T-helper 1 cell treated with Interleukin-12 subunit alpha and Interleukin-12 subunit beta and Interleukin-4 antibody, amounts not matched to agents 30 μg/mL and 1 μg/mL, for 36 hours (primary cell): ENCODE measurements at regions not wholly inside any gene's neighbourhood (a gene's known extent, or its start where the extent isn't known, plus 50 kb on each side); places are given as distances from the start of the nearest gene placed in this dataset.

ENCODE experiments used
- H3K27ac Mint-ChIP-seq: one replicate; pipeline ENCODE4 v1.8.0; 2021; ENCODE audit warnings: mild to moderate bottlenecking, mixed read lengths
- H3K27me3 Mint-ChIP-seq: one replicate; pipeline ENCODE4 v1.8.0; 2021; ENCODE audit warnings: low read depth, mixed read lengths
- H3K36me3 Mint-ChIP-seq: one replicate; pipeline ENCODE4 v1.8.0; 2021; ENCODE audit warnings: low read depth, mixed read lengths
- H3K4me1 Mint-ChIP-seq: one replicate; pipeline ENCODE4 v1.8.0; 2021; ENCODE audit warnings: low read depth, mixed read lengths
- H3K4me3 Mint-ChIP-seq: one replicate; pipeline ENCODE4 v1.8.0; 2021; ENCODE audit warnings: mild to moderate bottlenecking, moderate library complexity, mixed read lengths
- H3K9me3 Mint-ChIP-seq: one replicate; pipeline ENCODE4 v1.8.0; 2021; ENCODE audit warnings: mixed read lengths

DNA sequence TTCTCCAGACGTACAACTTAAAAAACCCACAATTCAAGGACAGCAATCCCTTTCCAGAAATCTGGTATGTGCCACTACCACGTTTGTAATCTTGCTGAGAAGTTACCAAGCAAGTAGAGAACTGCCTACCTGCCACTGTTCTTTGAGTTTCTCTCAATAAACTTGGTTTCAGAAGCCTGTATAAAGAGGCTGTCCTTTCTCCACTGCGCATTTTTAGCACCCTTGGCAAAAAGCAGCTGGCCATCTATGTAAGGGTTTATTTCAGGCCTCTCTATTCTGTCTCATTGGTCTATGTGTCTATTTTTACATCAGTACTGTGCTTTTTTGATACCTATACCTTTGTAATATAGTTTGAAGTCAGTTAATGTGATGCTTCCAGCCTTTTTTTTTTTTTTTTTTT lies 665.1 kb upstream of the BRINP3 start:
- Mint-ChIP-seq H3K4me1 (no peaks in the 10 kb centered on the region), H3K36me3 (no peaks in the 10 kb centered on the region), H3K4me3 (no peak overlapping the region), H3K27me3 (no peaks in the 10 kb centered on the region), H3K27ac (no peak overlapping the region), H3K9me3 (peaks cover 3% of the 10 kb centered on the region)

- H3K9me3 Mint-ChIP-seq: peaks cover 7% of the 10 kb centered on the region
- H3K27me3 Mint-ChIP-seq: no peaks in the 10 kb centered on the region
- H3K4me3 Mint-ChIP-seq: no peak overlapping the region
- no peaks in the 10 kb centered on the region for H3K36me3 Mint-ChIP-seq
- no peaks in the 10 kb centered on the region for H3K4me1 Mint-ChIP-seq
- no peak overlapping the region for H3K27ac Mint-ChIP-seq
Measured at GRCh38 chr1:191145834-191146233, 668.2 kb upstream of the BRINP3 start.

GRCh38 chr1:191151321-191151807 lies 673.7 kb upstream of the BRINP3 start:
- Mint-ChIP-seq H3K27me3 (no peaks in the 10 kb centered on the region), H3K36me3 (no peaks in the 10 kb centered on the region), H3K4me3 (no peak overlapping the region), H3K27ac (no peak overlapping the region), H3K4me1 (no peaks in the 10 kb centered on the region), H3K9me3 (peaks cover 6% of the 10 kb centered on the region)

DNA sequence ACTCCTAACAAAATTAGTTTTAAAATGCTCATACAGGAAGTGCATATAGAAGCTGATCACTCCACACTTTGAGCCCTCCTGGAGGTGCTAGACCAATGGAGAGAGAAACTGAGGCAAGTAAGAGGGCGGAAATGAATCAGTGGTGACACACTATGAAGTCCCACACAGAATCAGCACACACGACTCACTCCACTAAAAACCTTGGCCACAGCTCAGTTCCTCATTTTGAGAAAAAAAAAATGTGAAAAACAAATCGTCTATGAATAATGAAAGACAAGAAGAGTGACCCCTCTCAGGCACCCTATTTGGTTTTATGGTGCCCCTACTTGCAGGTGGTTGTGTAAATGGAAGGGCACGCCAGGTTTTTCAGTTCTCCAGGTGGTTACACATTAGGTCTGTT lies 675.1 kb upstream of the BRINP3 start:
- H3K27me3 Mint-ChIP-seq: no peaks in the 10 kb centered on the region
- H3K4me3 Mint-ChIP-seq: no peak overlapping the region
- peaks cover 6% of the 10 kb centered on the region for H3K9me3 Mint-ChIP-seq
- H3K36me3 Mint-ChIP-seq: no peaks in the 10 kb centered on the region
- H3K27ac Mint-ChIP-seq: no peak overlapping the region
- H3K4me1 Mint-ChIP-seq: no peaks in the 10 kb centered on the region

- Mint-ChIP-seq H3K4me3 (no peak overlapping the region), H3K27me3 (no peaks in the 10 kb centered on the region), H3K27ac (no peak overlapping the region), H3K4me1 (no peaks in the 10 kb centered on the region), H3K36me3 (no peaks in the 10 kb centered on the region), H3K9me3 (peaks cover 6% of the 10 kb centered on the region)
Measured at GRCh38 chr1:191155178-191155577, 677.5 kb upstream of the BRINP3 start.

DNA sequence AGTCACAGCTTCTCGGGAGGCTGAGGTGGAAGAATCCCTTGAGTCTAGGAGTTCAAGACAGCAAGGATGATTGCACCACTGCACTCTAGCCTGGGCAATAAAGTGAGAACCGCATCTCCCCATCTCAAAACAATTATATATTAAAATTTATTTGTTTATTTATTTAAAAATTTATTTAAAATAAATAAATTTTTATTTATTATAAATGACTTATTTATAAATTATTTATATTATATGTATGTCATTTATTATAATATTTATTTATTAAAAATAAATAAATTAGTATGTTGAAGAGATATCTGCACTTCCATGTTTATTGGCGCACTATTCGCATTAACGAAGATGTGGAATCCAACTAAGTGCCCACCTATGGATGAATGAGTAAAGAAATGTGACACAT lies 683.2 kb upstream of the BRINP3 start:
- Mint-ChIP-seq H3K4me1 (no peaks in the 10 kb centered on the region), H3K9me3 (peaks cover 3% of the 10 kb centered on the region), H3K4me3 (no peak overlapping the region), H3K27me3 (no peaks in the 10 kb centered on the region), H3K27ac (no peak overlapping the region), H3K36me3 (no peaks in the 10 kb centered on the region)

DNA sequence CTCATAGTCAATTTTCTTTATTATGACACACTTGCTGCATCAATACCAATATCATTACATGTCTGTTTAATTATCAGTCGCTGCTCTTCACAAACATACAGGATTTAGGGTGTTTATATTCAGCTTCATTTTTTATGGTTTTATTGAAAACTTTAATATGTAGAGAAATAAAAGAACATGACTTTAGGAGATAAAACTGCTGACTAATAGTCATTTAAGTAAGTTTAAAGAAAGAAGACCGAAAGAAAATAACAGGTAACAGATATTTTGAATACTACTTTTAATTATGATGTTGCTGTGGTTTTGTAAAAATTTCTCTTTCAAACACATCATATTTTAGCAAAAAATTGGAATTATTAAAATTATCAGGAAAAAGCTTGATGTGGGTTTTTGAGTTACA lies 685.1 kb upstream of the BRINP3 start:
- H3K4me1 Mint-ChIP-seq: no peaks in the 10 kb centered on the region
- H3K27me3 Mint-ChIP-seq: no peaks in the 10 kb centered on the region
- no peak overlapping the region for H3K4me3 Mint-ChIP-seq
- H3K9me3 Mint-ChIP-seq: peaks cover 3% of the 10 kb centered on the region
- no peak overlapping the region for H3K27ac Mint-ChIP-seq
- no peaks in the 10 kb centered on the region for H3K36me3 Mint-ChIP-seq

DNA sequence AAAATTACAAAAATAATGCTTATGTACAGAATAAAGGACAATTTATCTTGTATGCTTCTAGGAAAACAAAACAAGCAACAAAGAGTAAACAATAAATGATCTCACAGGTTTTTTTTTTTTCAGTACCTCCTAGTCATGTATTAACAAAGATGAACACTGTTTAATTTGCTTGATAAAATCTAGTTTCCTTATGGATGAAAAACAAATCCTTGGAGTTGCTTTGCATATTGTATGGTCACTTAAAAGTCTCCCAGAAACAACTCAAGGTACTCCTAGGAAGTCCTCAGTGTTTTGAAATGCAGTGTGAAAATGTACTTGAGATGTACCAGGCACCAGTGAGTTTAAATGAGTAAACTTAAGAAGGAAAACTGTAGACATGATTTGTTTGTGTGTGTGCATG lies 686.0 kb upstream of the BRINP3 start:
- H3K9me3 Mint-ChIP-seq: peaks cover 3% of the 10 kb centered on the region
- no peak overlapping the region for H3K27ac Mint-ChIP-seq
- no peaks in the 10 kb centered on the region for H3K4me1 Mint-ChIP-seq
- no peak overlapping the region for H3K4me3 Mint-ChIP-seq
- no peaks in the 10 kb centered on the region for H3K27me3 Mint-ChIP-seq
- H3K36me3 Mint-ChIP-seq: no peaks in the 10 kb centered on the region

DNA sequence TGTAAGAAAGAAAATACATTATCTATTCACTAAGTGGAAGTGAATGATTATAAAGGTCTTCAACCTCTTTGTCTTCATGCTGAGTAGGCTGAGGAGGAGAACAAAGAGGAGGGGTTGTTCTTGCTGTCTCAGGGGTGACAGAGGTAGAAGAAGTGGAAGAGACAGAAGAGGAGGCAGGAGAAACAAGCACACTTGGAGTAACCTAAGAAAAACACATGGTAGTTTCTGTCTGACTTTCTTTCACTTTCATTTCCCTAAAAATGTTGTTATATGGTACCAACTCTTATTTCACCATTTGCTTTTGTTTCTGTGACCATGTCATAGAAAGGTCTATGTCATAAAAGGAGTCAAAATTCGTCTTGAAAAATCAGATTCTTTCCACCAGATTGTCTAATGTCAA lies 696.6 kb upstream of the BRINP3 start:
- H3K4me3 Mint-ChIP-seq: no peak overlapping the region
- H3K27me3 Mint-ChIP-seq: no peaks in the 10 kb centered on the region
- peaks cover 7% of the 10 kb centered on the region for H3K4me1 Mint-ChIP-seq
- H3K27ac Mint-ChIP-seq: peak overlapping the region; percentile 29
- no peaks in the 10 kb centered on the region for H3K36me3 Mint-ChIP-seq
- H3K9me3 Mint-ChIP-seq: peaks cover 4% of the 10 kb centered on the region

DNA sequence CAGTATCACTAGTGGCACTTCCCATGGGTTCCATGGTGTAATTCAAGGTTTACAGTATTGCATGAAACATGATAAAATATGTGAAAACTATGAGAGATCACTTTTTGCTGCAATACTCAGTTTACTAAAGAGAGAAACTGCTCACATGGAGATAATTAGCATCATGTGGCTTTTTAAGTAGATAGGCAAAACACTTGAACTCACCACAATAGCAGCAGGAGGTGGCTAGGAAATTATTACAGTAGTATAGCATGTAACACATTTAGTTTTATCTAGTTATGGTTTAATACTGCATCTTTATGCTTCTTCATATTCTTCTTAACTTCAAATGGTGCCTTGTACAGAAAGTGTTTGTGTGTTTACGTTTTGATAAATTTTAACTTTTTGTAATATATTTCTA lies 698.5 kb upstream of the BRINP3 start:
- H3K27me3 Mint-ChIP-seq: no peaks in the 10 kb centered on the region
- peaks cover 7% of the 10 kb centered on the region for H3K4me1 Mint-ChIP-seq
- no peak overlapping the region for H3K27ac Mint-ChIP-seq
- H3K4me3 Mint-ChIP-seq: no peak overlapping the region
- H3K36me3 Mint-ChIP-seq: no peaks in the 10 kb centered on the region
- peaks cover 4% of the 10 kb centered on the region for H3K9me3 Mint-ChIP-seq

DNA sequence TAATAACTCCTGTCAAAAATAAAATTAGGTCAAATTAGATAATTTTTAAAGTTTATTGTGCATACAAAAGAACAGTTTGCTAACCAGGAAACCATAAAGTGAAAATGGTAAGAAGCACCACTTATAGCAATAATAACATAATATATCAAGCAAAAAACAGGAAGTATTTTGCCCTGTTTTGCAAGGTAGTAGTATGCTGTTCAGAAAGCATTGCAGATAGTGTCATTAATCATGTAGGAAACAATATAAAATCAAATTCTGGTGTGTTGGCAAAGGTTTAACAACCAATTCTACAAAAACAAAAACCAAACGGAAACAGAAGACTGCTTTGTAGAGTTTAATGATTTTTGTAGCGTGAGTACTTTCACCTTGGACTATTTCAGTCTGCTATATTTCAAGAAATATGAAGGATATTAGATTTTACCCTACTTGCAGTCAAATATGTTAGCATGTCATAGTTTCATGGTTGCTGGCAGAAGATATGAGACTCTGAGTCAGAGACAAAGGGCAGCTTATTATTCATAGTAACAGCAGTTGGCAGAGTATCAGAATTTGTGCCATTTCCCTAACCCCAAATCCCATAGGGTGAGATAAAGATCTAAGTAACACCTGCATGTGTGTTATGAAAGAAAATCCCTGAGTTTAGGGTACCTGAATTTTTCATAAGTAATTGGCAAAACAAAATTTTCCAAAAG lies 729.0 kb upstream of the BRINP3 start:
- Mint-ChIP-seq H3K4me3 (no peak overlapping the region), H3K27ac (no peak overlapping the region), H3K27me3 (no peaks in the 10 kb centered on the region), H3K4me1 (no peaks in the 10 kb centered on the region), H3K9me3 (peaks cover 8% of the 10 kb centered on the region), H3K36me3 (no peaks in the 10 kb centered on the region)

DNA sequence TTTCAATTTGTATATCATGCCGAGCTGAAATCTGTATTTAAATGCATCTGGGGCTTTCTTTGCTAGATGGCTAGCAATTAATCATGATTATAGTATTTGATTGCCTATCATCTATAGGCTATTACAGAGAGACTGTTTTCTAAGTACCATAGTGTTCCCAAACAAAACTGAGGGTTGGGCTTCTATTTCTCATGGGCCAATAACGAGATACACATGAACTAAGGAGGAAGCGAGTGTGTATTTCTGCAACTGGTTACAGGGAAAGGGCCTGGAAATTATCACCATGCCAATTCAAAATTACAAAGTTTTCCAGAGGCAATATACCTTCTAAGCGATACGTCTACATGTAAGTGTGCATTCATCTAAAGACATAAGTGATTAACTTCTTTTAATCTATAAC lies 744.5 kb upstream of the BRINP3 start:
- Mint-ChIP-seq H3K36me3 (no peaks in the 10 kb centered on the region), H3K9me3 (no peaks in the 10 kb centered on the region), H3K4me3 (no peak overlapping the region), H3K4me1 (no peaks in the 10 kb centered on the region), H3K27ac (no peak overlapping the region), H3K27me3 (no peaks in the 10 kb centered on the region)

- Mint-ChIP-seq H3K27ac (no peak overlapping the region), H3K36me3 (no peaks in the 10 kb centered on the region), H3K4me3 (no peak overlapping the region), H3K27me3 (no peaks in the 10 kb centered on the region), H3K4me1 (no peaks in the 10 kb centered on the region), H3K9me3 (peaks cover 8% of the 10 kb centered on the region)
Measured at GRCh38 chr1:191240925-191241324, 763.3 kb upstream of the BRINP3 start.

DNA sequence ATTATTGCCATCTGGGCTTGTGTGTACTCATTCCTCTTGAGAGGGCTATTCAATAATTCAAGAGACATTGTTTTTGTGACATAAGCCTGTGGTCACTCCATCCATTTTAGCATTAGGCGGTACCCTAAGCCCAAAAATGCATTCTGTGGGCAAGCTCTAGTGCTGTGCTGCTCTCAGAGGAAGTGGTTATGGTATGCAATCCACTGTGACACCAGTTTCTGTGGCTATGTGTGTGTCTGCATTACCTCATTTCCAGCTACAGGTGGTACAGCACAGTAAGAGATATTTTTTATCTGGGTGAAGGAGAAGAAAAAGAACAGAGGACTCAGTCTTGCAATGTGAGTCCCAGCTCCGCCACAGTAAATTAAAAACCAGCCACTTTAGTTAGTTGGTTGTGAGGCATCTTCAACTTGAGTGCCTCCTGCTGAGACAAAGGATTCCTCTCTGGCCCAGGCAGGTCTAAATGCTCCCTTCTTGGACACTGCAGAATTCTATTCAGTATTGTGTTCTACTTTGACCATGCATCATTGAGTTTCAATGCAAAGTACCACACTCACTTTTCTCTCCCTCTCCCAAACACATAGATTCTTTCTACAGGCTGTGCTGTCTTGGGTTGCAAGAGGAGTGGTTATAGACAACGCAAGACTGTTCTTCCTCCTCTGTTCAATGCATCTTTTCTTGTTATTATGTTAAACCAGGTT lies 777.8 kb upstream of the BRINP3 start:
- Mint-ChIP-seq H3K4me3 (no peak overlapping the region), H3K36me3 (no peaks in the 10 kb centered on the region), H3K27me3 (no peaks in the 10 kb centered on the region), H3K27ac (no peak overlapping the region), H3K9me3 (peaks cover 28% of the 10 kb centered on the region), H3K4me1 (no peaks in the 10 kb centered on the region)

DNA sequence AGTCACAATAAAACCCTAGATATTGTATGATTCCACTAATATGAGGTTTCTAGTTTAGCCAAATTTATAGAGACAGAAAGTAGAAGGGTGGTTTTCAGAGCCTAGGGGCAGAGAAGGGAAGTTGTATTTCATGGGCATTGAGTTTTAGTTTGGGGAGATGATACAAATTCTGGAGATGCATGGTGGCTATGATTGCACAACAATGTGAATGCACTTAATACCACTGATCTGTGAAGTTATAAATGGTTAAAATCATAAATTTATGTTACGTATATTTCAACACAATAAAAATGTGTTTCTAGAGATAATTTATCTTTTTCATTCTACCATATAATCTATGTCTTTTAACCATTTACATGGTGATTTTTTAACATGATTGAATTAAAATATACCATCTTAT lies 779.3 kb upstream of the BRINP3 start:
- Mint-ChIP-seq H3K4me1 (no peaks in the 10 kb centered on the region), H3K27ac (no peak overlapping the region), H3K4me3 (no peak overlapping the region), H3K36me3 (no peaks in the 10 kb centered on the region), H3K9me3 (peaks cover 25% of the 10 kb centered on the region), H3K27me3 (no peaks in the 10 kb centered on the region)
